IPS-15b (cell line): ENCODE measurements at regions not wholly inside any gene's neighbourhood (a gene's known extent, or its start where the extent isn't known, plus 50 kb on each side); places are given as distances from the start of the nearest gene placed in this dataset.
"Not testable (repeated sequence)": the region's sequence is repeated elsewhere in the genome, so short reads cannot be mapped to it uniquely, and the experiment has no call there.

Source experiments
- H3K27me3 ChIP-seq: one replicate; pipeline ENCODE4 v1.6.1; 2013; ENCODE audit warnings: low read length; ENCODE audit not compliant: control insufficient read depth, insufficient read depth
- H3K36me3 ChIP-seq: one replicate; pipeline ENCODE4 v1.6.1; 2013; ENCODE audit warnings: low read length; ENCODE audit not compliant: control insufficient read depth, insufficient read depth
- H3K4me1 ChIP-seq: one replicate; pipeline ENCODE4 v1.6.1; 2013; ENCODE audit warnings: mild to moderate bottlenecking, low read length; ENCODE audit not compliant: control insufficient read depth, insufficient read depth
- H3K4me3 ChIP-seq: one replicate; pipeline ENCODE4 v1.5.1; 2013; ENCODE audit warnings: low read depth, low read length
- H3K9ac ChIP-seq: one replicate; pipeline ENCODE4 v1.6.1; 2013; ENCODE audit warnings: low read depth, mild to moderate bottlenecking, low read length
- H3K9me3 ChIP-seq: one replicate; pipeline ENCODE4 v1.6.1; 2013; ENCODE audit warnings: mild to moderate bottlenecking, low read length; ENCODE audit not compliant: control insufficient read depth, insufficient read depth

GRCh38 chr9:106092083-106092482 lies 397.7 kb downstream of the TMEM38B start:
- no peaks in the 10 kb centered on the region for H3K4me1 ChIP-seq
- H3K27me3 ChIP-seq, result no peaks in the 10 kb centered on the region
- H3K9ac ChIP-seq, result no peak overlapping the region
- no peak overlapping the region for H3K4me3 ChIP-seq
- no peaks in the 10 kb centered on the region for H3K9me3 ChIP-seq
- no peaks in the 10 kb centered on the region for H3K36me3 ChIP-seq

GRCh38 chr9:106102821-106103220 lies 408.5 kb downstream of the TMEM38B start:
- H3K4me1 ChIP-seq, result no peaks in the 10 kb centered on the region
- no peaks in the 10 kb centered on the region for H3K9me3 ChIP-seq
- no peaks in the 10 kb centered on the region for H3K36me3 ChIP-seq
- no peak overlapping the region for H3K4me3 ChIP-seq
- no peaks in the 10 kb centered on the region for H3K27me3 ChIP-seq
- no peak overlapping the region for H3K9ac ChIP-seq

- H3K4me3 ChIP-seq, result no peak overlapping the region
- H3K9me3 ChIP-seq, result no peaks in the 10 kb centered on the region
- no peaks in the 10 kb centered on the region for H3K36me3 ChIP-seq
- no peaks in the 10 kb centered on the region for H3K4me1 ChIP-seq
- no peak overlapping the region for H3K9ac ChIP-seq
- H3K27me3 ChIP-seq, result no peaks in the 10 kb centered on the region
These were observed 410.5 kb downstream of the TMEM38B start for GRCh38 chr9:106104887-106105286.

GRCh38 chr9:106106396-106106795 lies 412.1 kb downstream of the TMEM38B start:
- Histone ChIP-seq H3K36me3 (no peaks in the 10 kb centered on the region), H3K4me1 (peaks cover 2% of the 10 kb centered on the region), H3K9ac (no peak overlapping the region), H3K4me3 (no peak overlapping the region), H3K9me3 (no peaks in the 10 kb centered on the region), H3K27me3 (no peaks in the 10 kb centered on the region)

- H3K36me3 ChIP-seq, result no peaks in the 10 kb centered on the region
These were observed 413.4 kb downstream of the TMEM38B start for GRCh38 chr9:106107716-106108115.

GRCh38 chr9:106109706-106110105 lies 415.4 kb downstream of the TMEM38B start:
- not testable (repeated sequence) for H3K4me1 ChIP-seq, H3K27me3 ChIP-seq, H3K36me3 ChIP-seq, H3K9me3 ChIP-seq, H3K4me3 ChIP-seq, H3K9ac ChIP-seq

More at GRCh38 chr9:106107716-106108115, 413.4 kb downstream of the TMEM38B start:
- Histone ChIP-seq H3K27me3 (no peaks in the 10 kb centered on the region), H3K9ac (no peak overlapping the region), H3K4me1 (peaks cover 3% of the 10 kb centered on the region), H3K4me3 (no peak overlapping the region), H3K9me3 (no peaks in the 10 kb centered on the region)

GRCh38 chr9:106110483-106110882 lies 416.1 kb downstream of the TMEM38B start:
- H3K9me3 ChIP-seq, result no peaks in the 10 kb centered on the region
- no peaks in the 10 kb centered on the region for H3K36me3 ChIP-seq
- no peak overlapping the region for H3K9ac ChIP-seq

GRCh38 chr9:106111039-106111730 lies 416.8 kb downstream of the TMEM38B start:
- H3K9me3 ChIP-seq, result no peaks in the 10 kb centered on the region
- H3K9ac ChIP-seq, result no peak overlapping the region
- H3K36me3 ChIP-seq, result no peaks in the 10 kb centered on the region
- no peak overlapping the region for H3K4me3 ChIP-seq
- peaks cover 3% of the 10 kb centered on the region for H3K4me1 ChIP-seq
- no peaks in the 10 kb centered on the region for H3K27me3 ChIP-seq

More at GRCh38 chr9:106110483-106110882, 416.1 kb downstream of the TMEM38B start:
- H3K4me1 ChIP-seq, result peaks cover 3% of the 10 kb centered on the region
- H3K27me3 ChIP-seq, result no peaks in the 10 kb centered on the region
- no peak overlapping the region for H3K4me3 ChIP-seq

- H3K4me3 ChIP-seq, result no peak overlapping the region
- no peaks in the 10 kb centered on the region for H3K9me3 ChIP-seq
- H3K27me3 ChIP-seq, result no peaks in the 10 kb centered on the region
- no peaks in the 10 kb centered on the region for H3K36me3 ChIP-seq
- H3K9ac ChIP-seq, result no peak overlapping the region
- H3K4me1 ChIP-seq, result peaks cover 3% of the 10 kb centered on the region
These were observed 418.6 kb downstream of the TMEM38B start for GRCh38 chr9:106112935-106113334.

GRCh38 chr9:106119176-106119575 lies 424.8 kb downstream of the TMEM38B start:
- Histone ChIP-seq H3K27me3 (no peaks in the 10 kb centered on the region), H3K9ac (no peak overlapping the region), H3K4me1 (no peaks in the 10 kb centered on the region), H3K4me3 (no peak overlapping the region), H3K9me3 (no peaks in the 10 kb centered on the region), H3K36me3 (no peaks in the 10 kb centered on the region)

GRCh38 chr9:106120071-106120470 lies 425.7 kb downstream of the TMEM38B start:
- Histone ChIP-seq H3K4me1 (no peaks in the 10 kb centered on the region), H3K4me3 (no peak overlapping the region), H3K9me3 (no peaks in the 10 kb centered on the region), H3K36me3 (no peaks in the 10 kb centered on the region), H3K27me3 (no peaks in the 10 kb centered on the region), H3K9ac (no peak overlapping the region)

GRCh38 chr9:106127776-106128175 lies 433.4 kb downstream of the TMEM38B start:
- no peaks in the 10 kb centered on the region for H3K9me3 ChIP-seq
- no peak overlapping the region for H3K9ac ChIP-seq
- no peaks in the 10 kb centered on the region for H3K4me1 ChIP-seq
- no peaks in the 10 kb centered on the region for H3K36me3 ChIP-seq
- H3K27me3 ChIP-seq, result no peaks in the 10 kb centered on the region
- no peak overlapping the region for H3K4me3 ChIP-seq
